Calu3 (cell line): ENCODE measurements at regions not wholly inside any gene's neighbourhood (a gene's known extent, or its start where the extent isn't known, plus 50 kb on each side); places are given as distances from the start of the nearest gene placed in this dataset.

Source experiments
- BruUV-seq: library from RNA; stranded (reverse); fragments of 400-500 nt; replicated peaks from 2 replicates; lab custom pipeline; 2021; lab: Mats Ljungman, UMichigan
- CTCF ChIA-PET: fragments of 300-600 bp; sonication (Branson Sonifier 250); formaldehyde crosslinking; loops from one replicate; lab custom pipeline; 2022; ENCODE audit warnings: antibody characterized with exemption; lab: Charles Lee
- DNase-seq: peaks from one replicate; pipeline ENCODE4 v3.0.0; 2022
- H3K27ac Mint-ChIP-seq: one replicate; pipeline ENCODE4 v1.8.0; 2022; ENCODE audit warnings: mixed read lengths; ENCODE audit not compliant: unreplicated experiment
- H3K27me3 Mint-ChIP-seq: one replicate; pipeline ENCODE4 v1.8.0; 2022; ENCODE audit warnings: mixed read lengths; ENCODE audit not compliant: unreplicated experiment
- H3K36me3 Mint-ChIP-seq: one replicate; pipeline ENCODE4 v1.8.0; 2022; ENCODE audit warnings: mild to moderate bottlenecking, moderate library complexity, mixed read lengths; ENCODE audit not compliant: insufficient read depth, unreplicated experiment
- H3K4me1 Mint-ChIP-seq: one replicate; pipeline ENCODE4 v1.8.0; 2022; ENCODE audit warnings: mild to moderate bottlenecking, low read depth, mixed read lengths; ENCODE audit not compliant: unreplicated experiment
- H3K4me3 Mint-ChIP-seq: one replicate; pipeline ENCODE4 v1.8.0; 2022; ENCODE audit warnings: mild to moderate bottlenecking, low read depth, moderate library complexity, mixed read lengths; ENCODE audit not compliant: unreplicated experiment
- H3K9me3 Mint-ChIP-seq: one replicate; pipeline ENCODE4 v1.8.0; 2022; ENCODE audit warnings: low read depth, mixed read lengths; ENCODE audit not compliant: unreplicated experiment
- intact Hi-C: fragments of 100-400 bp; cut with micrococcal nuclease; formaldehyde crosslinking; loops from one replicate; pipeline ENCODE4 v1.10.0; 2022; ENCODE audit not compliant: unreplicated experiment
- TF ChIP-seq, protein P1 (sequence below): fragments of 200-600 bp; IDR thresholded peaks from one replicate; pipeline ENCODE4 v1.8.0; 2022; ENCODE audit warnings: antibody characterized with exemption; ENCODE audit not compliant: unreplicated experiment

DNA sequence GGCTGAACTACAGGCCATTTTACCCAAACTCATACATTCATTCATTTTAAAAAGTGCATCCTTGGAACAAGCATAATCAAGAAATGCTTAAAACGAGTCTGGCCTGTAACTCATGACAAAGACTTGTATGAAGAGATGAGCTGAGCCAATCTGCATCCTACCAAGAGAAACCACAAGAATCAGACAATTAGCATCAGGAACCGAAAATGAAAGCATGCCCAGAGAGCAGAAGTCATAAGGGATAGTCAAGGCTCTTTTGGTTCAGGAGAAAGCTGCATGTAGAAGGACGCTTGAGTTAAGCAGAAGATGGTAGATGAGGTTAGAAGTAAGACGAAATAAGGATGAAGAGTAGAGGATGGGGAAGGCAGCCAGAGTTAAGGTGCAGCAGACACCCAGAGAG is 137.0 kb upstream of the CTNNA2 start:
- no peak overlapping the region for H3K4me3 Mint-ChIP-seq
- no peaks in the 10 kb centered on the region for H3K36me3 Mint-ChIP-seq
- intact Hi-C loops, result no loop called here

DNA sequence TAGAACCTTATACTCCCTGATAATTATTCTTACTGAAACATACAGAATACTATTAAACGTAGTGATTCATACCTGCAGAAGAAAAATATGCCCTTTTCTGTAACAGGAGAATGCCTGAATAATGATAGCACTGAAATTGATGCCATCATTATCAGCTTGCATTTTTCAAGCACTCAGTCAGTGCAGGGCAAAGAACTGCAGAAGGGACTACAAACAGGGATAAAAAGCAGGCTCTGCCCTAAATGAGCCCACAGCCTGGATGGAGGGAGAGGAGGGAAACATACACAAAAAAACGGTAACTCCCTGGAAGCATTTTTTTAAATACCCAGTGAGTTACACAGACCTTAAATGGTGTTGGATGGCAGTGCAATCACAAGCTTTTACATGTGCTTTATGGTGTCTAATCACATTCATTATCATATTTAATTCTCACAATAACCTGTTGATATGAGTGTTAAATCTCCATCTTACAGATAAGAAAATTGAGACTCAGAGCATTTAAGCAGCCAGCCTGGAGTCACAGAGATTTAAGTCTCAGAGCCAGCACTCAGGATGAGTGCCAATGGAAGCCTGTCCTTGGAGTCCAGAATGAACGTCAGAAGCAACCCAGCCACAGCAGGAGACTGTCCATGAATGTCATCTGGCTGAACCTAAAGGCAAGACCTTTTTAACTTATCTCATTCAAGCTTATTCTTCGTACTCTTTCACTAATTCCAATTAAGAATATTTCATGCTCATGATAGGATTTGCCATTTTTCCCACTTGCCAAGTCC is 139.3 kb upstream of the CTNNA2 start:
- Mint-ChIP-seq H3K36me3 (no peaks in the 10 kb centered on the region), H3K27me3 (no peaks in the 10 kb centered on the region), H3K27ac (no peak overlapping the region), H3K4me3 (no peak overlapping the region), H3K4me1 (no peaks in the 10 kb centered on the region), H3K9me3 (peaks cover 8% of the 10 kb centered on the region)
- CTCF ChIA-PET, result no interaction called here
- no peak for DNase-seq
- TF ChIP-seq, protein P1, sequence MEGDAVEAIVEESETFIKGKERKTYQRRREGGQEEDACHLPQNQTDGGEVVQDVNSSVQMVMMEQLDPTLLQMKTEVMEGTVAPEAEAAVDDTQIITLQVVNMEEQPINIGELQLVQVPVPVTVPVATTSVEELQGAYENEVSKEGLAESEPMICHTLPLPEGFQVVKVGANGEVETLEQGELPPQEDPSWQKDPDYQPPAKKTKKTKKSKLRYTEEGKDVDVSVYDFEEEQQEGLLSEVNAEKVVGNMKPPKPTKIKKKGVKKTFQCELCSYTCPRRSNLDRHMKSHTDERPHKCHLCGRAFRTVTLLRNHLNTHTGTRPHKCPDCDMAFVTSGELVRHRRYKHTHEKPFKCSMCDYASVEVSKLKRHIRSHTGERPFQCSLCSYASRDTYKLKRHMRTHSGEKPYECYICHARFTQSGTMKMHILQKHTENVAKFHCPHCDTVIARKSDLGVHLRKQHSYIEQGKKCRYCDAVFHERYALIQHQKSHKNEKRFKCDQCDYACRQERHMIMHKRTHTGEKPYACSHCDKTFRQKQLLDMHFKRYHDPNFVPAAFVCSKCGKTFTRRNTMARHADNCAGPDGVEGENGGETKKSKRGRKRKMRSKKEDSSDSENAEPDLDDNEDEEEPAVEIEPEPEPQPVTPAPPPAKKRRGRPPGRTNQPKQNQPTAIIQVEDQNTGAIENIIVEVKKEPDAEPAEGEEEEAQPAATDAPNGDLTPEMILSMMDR, result no peak
- intact Hi-C loops, result no loop called here
- BruUV-seq, result no TSS peak

More for the DNA sequence above, 137.0 kb upstream of the CTNNA2 start:
- Mint-ChIP-seq H3K9me3 (peaks cover 7% of the 10 kb centered on the region), H3K4me1 (no peaks in the 10 kb centered on the region), H3K27ac (no peak overlapping the region), H3K27me3 (no peaks in the 10 kb centered on the region)
- no TSS peak for BruUV-seq
- DNase-seq, result no peak
- CTCF ChIA-PET, result no interaction called here
- TF ChIP-seq, protein P1, result no peak

GRCh38 chr2:79370976-79371538 is 141.8 kb upstream of the CTNNA2 start:
- no peaks in the 10 kb centered on the region for H3K27me3 Mint-ChIP-seq
- intact Hi-C loops, result no loop called here
- H3K36me3 Mint-ChIP-seq, result peaks cover 4% of the 10 kb centered on the region
- DNase-seq, result no peak
- H3K4me3 Mint-ChIP-seq, result no peak overlapping the region
- TF ChIP-seq, protein P1, result no peak
- BruUV-seq, result no TSS peak
- CTCF ChIA-PET, result no interaction called here
- H3K9me3 Mint-ChIP-seq, result peaks cover 13% of the 10 kb centered on the region
- H3K4me1 Mint-ChIP-seq, result no peaks in the 10 kb centered on the region
- no peak overlapping the region for H3K27ac Mint-ChIP-seq

DNA sequence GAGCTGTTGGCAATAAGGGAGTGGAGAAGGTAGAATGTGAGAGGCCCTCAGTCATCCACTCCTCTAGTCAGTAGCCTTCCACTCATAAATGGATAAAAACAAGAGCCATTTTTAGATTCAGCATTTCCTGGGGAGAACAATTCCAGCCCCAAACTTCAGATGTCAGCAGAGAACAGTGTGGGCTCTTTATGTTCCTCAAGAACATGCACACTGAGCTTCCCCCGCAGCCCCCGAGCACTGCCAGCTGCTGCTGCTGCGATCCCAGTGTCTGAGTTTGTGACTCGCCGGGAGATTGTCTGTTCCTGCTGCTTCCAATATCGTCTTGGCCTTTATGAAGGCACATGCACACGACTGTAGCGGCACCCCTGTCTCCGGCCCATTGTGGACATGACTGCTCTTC is 143.7 kb upstream of the CTNNA2 start:
- CTCF ChIA-PET, result no interaction called here
- TF ChIP-seq, protein P1, result no peak
- intact Hi-C loops, result no loop called here
- no peaks in the 10 kb centered on the region for H3K4me1 Mint-ChIP-seq
- no peak for DNase-seq
- peaks cover 9% of the 10 kb centered on the region for H3K9me3 Mint-ChIP-seq
- no peak overlapping the region for H3K4me3 Mint-ChIP-seq
- no peak overlapping the region for H3K27ac Mint-ChIP-seq
- H3K27me3 Mint-ChIP-seq, result no peaks in the 10 kb centered on the region
- peaks cover 4% of the 10 kb centered on the region for H3K36me3 Mint-ChIP-seq
- BruUV-seq, result no TSS peak
